SH-SY5Y (cell line): ENCODE measurements at regions not wholly inside any gene's neighbourhood (a gene's known extent, or its start where the extent isn't known, plus 50 kb on each side); places are given as distances from the start of the nearest gene placed in this dataset.

Source experiments
- GATA2 ChIP-seq: IDR thresholded peaks from 2 replicates; pipeline ENCODE4 v1.6.1; 2011; ENCODE audit warnings: mild to moderate bottlenecking, low read depth, low read length
- GATA3 ChIP-seq: IDR thresholded peaks from 2 replicates; pipeline ENCODE4 v1.6.1; 2011; ENCODE audit warnings: low read depth, mild to moderate bottlenecking, low read length, moderate library complexity

DNA sequence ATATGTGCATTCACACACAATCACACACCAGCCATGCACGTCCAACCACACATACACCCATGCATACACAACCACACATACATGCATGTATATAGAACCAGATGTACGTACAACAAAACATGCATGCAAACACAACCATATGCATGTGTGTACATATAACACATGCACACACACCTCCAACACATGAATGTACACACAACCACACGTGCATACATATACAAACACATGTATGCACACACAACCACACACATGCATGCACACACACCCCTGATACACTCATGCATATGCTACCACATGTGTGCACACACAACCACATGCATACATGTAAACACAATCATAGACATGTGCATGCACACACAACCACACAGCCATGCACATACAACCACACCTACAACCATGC, 52.0 kb upstream of the SDK2 start:
- TF ChIP-seq GATA2 (no peak), GATA3 (no peak)
